BE2C (cell line): ENCODE measurements at regions not wholly inside any gene's neighbourhood (a gene's known extent, or its start where the extent isn't known, plus 50 kb on each side); places are given as distances from the start of the nearest gene placed in this dataset.

Source experiments
- DNase-seq: peaks from one replicate; pipeline ENCODE4 v3.0.0-alpha.2; 2020
- H3K27me3 ChIP-seq: fragments of 250-450 bp; sonication (Bioruptor Pico); 2 replicates; pipeline ENCODE4 v1.5.1; 2020; ENCODE audit warnings: mild to moderate bottlenecking
- H3K36me3 ChIP-seq: fragments of 250-450 bp; sonication (Bioruptor Pico); 2 replicates; pipeline ENCODE4 v1.5.1; 2020; ENCODE audit warnings: mild to moderate bottlenecking
- H3K4me1 ChIP-seq: fragments of 250-450 bp; sonication (Bioruptor Pico); 2 replicates; pipeline ENCODE4 v1.5.1; 2020
- H3K4me3 ChIP-seq: 2 replicates; pipeline ENCODE4 v1.5.1; 2011; ENCODE audit warnings: low read depth, low read length
- H3K9me3 ChIP-seq: fragments of 250-450 bp; sonication (Bioruptor Pico); 2 replicates; pipeline ENCODE4 v1.5.1; 2020
- TF ChIP-seq, protein P1 (sequence below): IDR thresholded peaks from 2 replicates; pipeline ENCODE4 v1.5.1; 2012; ENCODE audit warnings: mild to moderate bottlenecking, low read depth, low read length

DNA sequence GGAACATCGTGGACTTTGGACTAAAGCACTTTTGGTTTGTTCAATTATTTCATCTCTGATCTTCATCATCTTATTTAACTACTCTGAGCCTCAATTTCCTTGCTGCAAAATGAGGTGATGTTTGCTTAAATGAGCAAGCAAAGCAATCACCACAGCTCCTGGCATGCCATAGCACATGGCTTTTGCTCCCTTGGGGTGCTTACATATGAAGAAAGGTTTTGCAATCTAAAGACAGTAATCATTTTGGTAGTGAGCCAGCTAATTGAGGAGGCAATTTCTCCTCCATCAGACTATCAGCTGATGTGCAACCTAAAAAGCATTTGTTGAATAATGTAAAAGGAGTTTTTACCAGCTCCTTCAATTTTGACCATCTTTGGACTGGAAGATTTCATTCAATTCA lies 68.8 kb upstream of the KCNJ15 start:
- TF ChIP-seq, protein P1, sequence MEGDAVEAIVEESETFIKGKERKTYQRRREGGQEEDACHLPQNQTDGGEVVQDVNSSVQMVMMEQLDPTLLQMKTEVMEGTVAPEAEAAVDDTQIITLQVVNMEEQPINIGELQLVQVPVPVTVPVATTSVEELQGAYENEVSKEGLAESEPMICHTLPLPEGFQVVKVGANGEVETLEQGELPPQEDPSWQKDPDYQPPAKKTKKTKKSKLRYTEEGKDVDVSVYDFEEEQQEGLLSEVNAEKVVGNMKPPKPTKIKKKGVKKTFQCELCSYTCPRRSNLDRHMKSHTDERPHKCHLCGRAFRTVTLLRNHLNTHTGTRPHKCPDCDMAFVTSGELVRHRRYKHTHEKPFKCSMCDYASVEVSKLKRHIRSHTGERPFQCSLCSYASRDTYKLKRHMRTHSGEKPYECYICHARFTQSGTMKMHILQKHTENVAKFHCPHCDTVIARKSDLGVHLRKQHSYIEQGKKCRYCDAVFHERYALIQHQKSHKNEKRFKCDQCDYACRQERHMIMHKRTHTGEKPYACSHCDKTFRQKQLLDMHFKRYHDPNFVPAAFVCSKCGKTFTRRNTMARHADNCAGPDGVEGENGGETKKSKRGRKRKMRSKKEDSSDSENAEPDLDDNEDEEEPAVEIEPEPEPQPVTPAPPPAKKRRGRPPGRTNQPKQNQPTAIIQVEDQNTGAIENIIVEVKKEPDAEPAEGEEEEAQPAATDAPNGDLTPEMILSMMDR: no peak
- no peak overlapping the region for H3K4me3 ChIP-seq

DNA sequence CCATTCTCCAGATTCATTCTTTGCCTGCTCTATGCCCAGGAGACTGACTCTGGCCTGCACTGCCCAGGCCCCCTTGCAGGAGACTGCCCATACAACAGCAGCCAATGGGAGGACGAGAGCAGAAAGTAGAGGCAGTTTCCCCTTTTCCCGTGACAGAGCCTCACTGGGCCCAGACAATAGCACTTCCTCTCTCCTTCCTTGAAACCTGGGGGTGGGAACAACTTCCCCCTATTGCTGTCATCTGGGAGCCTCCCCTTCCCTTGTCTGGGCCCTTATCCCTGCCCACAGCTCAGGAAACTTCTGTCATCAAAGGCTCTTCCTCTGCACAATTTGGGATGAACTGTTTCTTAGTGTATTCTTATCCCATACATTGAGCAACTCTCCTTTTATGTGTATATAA lies 60.8 kb upstream of the KCNJ15 start:
- no peak for DNase-seq
- H3K27me3 ChIP-seq: no peaks in the 10 kb centered on the region

More for the DNA sequence above, 68.8 kb upstream of the KCNJ15 start:
- Histone ChIP-seq H3K9me3 (no peaks in the 10 kb centered on the region), H3K4me1 (no peaks in the 10 kb centered on the region), H3K27me3 (no peaks in the 10 kb centered on the region), H3K36me3 (no peaks in the 10 kb centered on the region)
- no peak for DNase-seq

GRCh38 chr21:38202811-38203210 lies 54.0 kb upstream of the KCNJ15 start:
- TF ChIP-seq, protein P1: no peak
- Histone ChIP-seq H3K36me3 (no peaks in the 10 kb centered on the region), H3K27me3 (no peaks in the 10 kb centered on the region), H3K4me1 (no peaks in the 10 kb centered on the region), H3K9me3 (no peaks in the 10 kb centered on the region), H3K4me3 (no peak overlapping the region)
- no peak for DNase-seq

More for the DNA sequence above, 60.8 kb upstream of the KCNJ15 start:
- Histone ChIP-seq H3K4me1 (no peaks in the 10 kb centered on the region), H3K4me3 (no peak overlapping the region), H3K36me3 (no peaks in the 10 kb centered on the region), H3K9me3 (no peaks in the 10 kb centered on the region)
- TF ChIP-seq, protein P1: no peak

- Histone ChIP-seq H3K27me3 (no peaks in the 10 kb centered on the region), H3K9me3 (no peaks in the 10 kb centered on the region), H3K36me3 (no peaks in the 10 kb centered on the region), H3K4me1 (no peaks in the 10 kb centered on the region), H3K4me3 (no peak overlapping the region)
- TF ChIP-seq, protein P1: no peak
- DNase-seq: no peak
Observed at GRCh38 chr21:38203229-38203628, 53.6 kb upstream of the KCNJ15 start.

DNA sequence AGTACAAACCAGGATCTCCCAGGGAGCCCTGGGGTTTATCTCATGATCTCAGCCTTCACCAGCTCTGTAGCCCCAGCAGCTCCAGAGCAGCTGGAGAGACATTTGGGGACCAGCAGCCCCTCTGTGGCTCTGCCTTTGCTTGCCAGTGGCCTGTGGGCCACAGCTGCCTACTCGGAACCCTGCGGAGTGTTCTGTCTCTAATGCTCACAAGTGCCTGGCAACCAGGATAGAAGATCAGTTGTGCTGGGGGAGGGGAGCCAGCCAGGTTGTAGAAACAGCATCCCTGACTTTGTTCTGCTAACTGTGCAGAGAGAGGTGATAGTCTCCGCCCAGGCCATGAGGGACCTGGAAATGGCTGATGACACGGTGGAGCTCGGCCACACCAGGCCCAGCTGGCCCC lies 50.9 kb upstream of the KCNJ15 start:
- no peaks in the 10 kb centered on the region for H3K36me3 ChIP-seq
- no peaks in the 10 kb centered on the region for H3K27me3 ChIP-seq
- H3K4me3 ChIP-seq: no peak overlapping the region
- TF ChIP-seq, protein P1: no peak
- no peaks in the 10 kb centered on the region for H3K4me1 ChIP-seq
- no peaks in the 10 kb centered on the region for H3K9me3 ChIP-seq
- no peak for DNase-seq

GRCh38 chr21:38206646-38207045 lies 50.1 kb upstream of the KCNJ15 start:
- no peaks in the 10 kb centered on the region for H3K4me1 ChIP-seq
- no peaks in the 10 kb centered on the region for H3K9me3 ChIP-seq
- TF ChIP-seq, protein P1: no peak
- no peak overlapping the region for H3K4me3 ChIP-seq
- H3K27me3 ChIP-seq: no peaks in the 10 kb centered on the region
- no peaks in the 10 kb centered on the region for H3K36me3 ChIP-seq
- no peak for DNase-seq
